HG02852 (cell line): ENCODE measurements at regions not wholly inside any gene's neighbourhood (a gene's known extent, or its start where the extent isn't known, plus 50 kb on each side); places are given as distances from the start of the nearest gene placed in this dataset.

ENCODE experiments used
- ATAC-seq: cut with Tn5 transposase; IDR thresholded peaks from one replicate; pipeline ENCODE4 v1.9.1; 2021; ENCODE audit warnings: mild to moderate bottlenecking, moderate library complexity; ENCODE audit not compliant: unreplicated experiment

DNA sequence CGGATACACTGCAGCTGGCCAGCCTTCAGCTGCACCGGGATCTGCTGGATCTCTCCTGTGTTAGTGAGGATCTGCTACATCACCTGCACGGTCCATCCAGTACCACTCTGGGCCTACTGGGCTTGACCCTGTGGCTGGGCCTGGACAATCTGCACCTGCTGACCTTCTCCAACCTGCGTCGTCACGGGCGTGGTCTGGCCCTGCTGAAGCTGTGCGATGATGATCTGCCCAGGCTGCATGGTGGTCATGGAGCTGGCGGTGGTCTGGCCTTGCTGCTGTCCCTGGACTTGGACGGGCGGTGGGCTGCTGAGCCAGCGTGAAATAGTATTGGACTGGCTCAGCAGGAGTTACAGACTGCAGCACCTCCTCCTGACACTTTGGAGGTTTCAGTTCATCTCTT lies 137.1 kb upstream of the GAS1 start:
- no peak for ATAC-seq

GRCh38 chr9:87085073-87085472 lies 137.8 kb upstream of the GAS1 start:
- ATAC-seq, result no peak

GRCh38 chr9:87085521-87085920 lies 138.2 kb upstream of the GAS1 start:
- no peak for ATAC-seq

DNA sequence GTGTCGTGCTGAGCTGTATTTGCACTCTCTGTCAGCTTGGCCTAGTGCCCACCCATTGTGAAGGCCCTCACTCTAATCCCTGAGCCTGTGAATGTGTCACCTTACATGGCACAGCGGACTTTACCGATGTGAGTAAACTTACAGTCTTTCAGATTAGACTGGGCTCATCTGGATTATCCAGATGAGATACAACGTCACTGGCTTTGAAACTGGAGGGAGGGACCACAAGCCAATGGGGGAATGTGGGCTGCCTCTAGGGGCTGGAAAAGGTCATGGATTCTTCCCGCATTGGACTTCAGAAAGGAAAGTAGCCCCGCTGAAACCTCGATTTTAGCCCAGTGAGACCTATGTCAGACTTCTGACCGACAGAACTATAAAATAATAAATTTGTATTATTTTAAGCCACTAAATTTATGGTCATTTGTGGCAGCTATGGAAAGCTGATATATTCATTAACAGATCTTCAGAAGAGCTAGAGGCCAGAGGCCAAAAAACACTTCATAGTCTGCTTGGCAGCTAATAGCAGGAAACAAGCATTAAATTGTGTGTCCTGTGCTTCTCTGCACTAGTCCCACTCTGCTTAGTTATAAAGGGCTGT lies 139.0 kb upstream of the GAS1 start:
- no peak for ATAC-seq

GRCh38 chr9:87087197-87087596 lies 139.9 kb upstream of the GAS1 start:
- ATAC-seq, result no peak

- no peak for ATAC-seq
These were observed 140.9 kb upstream of the GAS1 start for GRCh38 chr9:87088192-87088591.

DNA sequence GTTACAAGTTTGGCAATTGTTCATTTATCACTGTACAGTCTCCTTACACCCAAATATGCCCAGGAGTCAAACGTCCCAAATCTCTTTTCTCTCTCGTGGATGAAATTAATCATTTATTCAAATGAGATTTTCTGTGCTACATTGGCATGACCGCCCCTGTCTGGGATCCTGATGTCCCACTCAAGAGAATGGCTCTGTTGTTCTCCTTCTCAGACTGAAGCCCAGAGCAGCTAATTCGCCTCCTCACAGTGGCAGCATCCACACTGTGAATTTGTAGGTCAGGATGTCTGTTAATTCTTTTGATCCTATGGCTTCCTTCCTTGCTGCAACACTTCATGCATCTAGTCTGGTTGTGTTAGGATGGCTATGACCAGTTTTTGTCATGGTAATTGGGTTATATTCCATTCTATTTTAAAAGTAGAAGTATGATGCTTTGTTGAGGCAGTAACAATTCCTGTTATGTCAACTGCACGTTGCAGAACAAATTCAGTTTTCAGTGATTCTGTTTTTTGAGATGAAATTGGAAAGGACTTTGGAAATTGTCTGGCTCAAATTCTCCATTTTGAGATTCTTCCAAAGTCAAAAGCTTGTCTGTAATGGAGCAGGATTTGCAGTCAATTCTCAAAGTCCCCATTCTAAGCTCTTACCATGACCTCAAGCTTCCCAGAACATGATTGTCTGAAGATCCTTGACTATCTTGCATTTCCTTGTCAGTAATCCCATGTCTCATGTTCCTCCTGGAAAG lies 141.5 kb upstream of the GAS1 start:
- no peak for ATAC-seq

GRCh38 chr9:87089506-87089905 lies 142.2 kb upstream of the GAS1 start:
- ATAC-seq, result no peak

DNA sequence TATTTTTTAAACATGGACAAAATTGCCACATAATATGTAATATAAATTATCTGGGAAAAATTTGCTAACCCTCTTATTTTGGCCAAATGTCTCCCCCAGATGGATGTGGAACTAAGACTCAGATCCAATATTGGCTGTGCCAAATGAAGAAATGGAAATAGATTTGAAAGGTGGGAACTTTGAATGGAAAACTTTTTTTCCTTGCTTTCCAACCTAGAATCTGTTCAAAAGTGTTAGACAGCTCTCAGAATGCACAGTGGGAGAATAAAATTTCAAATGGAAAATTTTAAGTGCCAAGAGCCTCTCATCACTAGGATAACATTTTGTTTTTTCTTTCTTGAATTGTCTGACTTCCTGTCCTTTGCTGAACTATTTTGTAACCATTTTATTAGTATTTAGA lies 142.6 kb upstream of the GAS1 start:
- ATAC-seq, result no peak

DNA sequence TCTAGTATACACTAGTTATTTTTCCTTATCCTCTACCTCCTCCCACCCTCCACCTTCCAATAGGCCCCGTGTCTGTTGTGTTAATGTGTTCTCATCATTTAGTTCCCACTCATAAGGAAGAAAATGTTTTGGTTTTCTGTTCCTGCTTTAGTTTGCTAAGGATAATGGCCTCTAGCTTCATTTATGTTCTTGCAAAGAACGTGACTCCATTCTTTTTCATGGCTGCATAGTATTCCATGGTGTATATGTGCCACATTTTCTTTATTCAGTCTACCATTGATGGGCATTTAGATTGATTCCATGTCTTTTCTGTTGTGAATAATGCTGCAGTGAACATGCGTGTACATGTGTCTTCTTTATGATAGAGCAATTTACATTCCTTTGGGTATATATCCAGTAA lies 146.5 kb upstream of the GAS1 start:
- no peak for ATAC-seq

GRCh38 chr9:87095951-87096350 lies 148.6 kb upstream of the GAS1 start:
- no peak for ATAC-seq

- ATAC-seq, result no peak
These were observed 149.2 kb upstream of the GAS1 start for GRCh38 chr9:87096506-87096905.

DNA sequence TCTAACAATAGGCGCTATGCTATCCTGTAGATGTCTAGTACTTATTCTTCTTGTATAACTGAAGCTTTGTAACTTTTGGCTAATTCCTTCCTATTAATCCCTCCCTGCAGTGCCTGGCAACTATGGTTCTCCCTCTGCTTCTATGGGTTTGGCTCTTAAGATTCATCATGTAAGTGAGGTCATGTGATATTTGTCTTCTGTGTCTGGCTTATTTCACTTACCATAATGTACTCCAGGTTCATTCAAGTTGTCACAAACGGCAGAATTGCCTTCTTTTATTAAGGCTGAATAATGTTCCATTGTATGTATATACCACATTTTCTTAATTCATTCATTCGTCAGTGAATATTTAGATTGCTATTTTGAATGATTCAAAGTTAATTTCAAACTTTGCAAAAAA lies 149.9 kb upstream of the GAS1 start:
- ATAC-seq, result no peak

- ATAC-seq, result no peak
These were observed 152.1 kb upstream of the GAS1 start for GRCh38 chr9:87099407-87099806.

DNA sequence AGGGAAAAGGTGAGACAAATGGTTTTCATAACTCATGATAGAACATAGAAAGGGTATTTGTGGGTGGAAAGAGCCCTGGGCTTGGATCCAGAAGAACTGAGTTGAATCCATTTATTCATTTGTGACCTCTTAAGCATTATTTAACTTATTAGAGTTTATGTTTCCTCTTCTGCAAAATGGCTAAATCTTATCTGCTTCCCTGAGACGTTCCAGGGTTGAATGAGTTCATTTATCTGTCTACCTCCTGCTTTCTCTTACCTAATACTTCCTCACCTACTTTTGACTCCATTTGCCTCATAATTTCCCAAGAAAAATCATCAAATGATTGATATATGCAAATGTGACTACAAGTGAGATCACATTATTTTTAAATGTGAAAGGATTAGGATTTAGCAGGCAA lies 152.7 kb upstream of the GAS1 start:
- ATAC-seq, result no peak

- ATAC-seq, result no peak
These were observed 154.8 kb upstream of the GAS1 start for GRCh38 chr9:87102126-87102525.

GRCh38 chr9:87107072-87107471 lies 159.8 kb upstream of the GAS1 start:
- ATAC-seq, result no peak

GRCh38 chr9:87108661-87109060 lies 161.4 kb upstream of the GAS1 start:
- ATAC-seq, result no peak

DNA sequence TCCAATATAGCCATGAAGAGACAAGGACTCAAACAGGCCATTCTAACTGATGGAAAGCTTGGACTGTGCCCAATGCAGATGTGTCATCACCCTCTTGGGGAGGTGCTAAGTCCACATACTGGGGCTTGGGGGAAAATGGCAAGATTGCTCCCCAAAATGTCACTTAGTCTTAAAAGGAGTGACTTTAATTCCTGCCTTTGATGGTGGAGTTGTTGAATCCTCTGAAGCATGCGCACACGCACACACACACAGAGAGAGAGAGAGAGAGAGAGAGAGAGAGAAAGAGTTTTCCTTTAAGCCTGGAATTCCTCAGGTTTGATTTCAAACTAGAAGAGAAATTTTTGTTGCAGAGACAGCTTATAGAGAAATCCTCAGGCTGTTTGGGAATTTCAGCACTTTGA lies 161.9 kb upstream of the GAS1 start:
- no peak for ATAC-seq

DNA sequence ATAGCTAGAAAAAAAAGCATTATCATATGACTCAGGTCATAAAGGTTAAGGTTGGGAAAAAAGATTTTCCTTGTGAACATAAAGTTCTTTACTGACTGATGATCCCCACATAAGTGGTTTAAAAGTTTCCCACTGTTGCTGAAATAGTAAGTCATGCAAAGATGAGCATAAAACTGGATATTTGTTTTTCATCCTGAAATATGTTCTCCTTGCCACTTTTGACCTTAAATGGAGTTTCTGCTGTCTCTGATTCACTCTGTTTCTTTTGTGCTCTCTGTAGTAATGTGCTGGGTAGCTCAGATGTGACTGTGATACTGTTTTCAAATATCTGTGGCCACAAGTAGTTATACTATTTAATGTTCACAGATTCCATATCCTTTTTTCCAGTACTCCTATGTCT lies 162.5 kb upstream of the GAS1 start:
- ATAC-seq, result no peak

DNA sequence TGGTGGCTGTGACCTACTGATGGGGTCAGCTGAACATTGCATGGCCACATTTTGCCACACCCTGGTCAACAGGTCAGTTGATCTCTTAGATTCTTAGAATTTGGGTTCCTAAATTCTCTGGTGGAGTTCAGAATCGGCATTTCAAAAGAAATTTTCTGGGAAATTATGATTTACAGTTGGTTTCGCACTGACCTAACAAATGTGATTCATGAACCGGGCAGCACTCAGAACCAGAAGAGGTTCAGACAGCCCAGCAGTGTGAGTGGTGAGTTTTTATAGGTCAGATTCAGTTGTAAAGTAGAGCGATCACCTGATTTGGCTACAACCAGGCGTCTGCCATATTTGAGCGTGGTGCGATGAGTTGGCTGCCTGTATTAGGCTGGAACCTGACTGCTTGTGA lies 163.7 kb upstream of the GAS1 start:
- no peak for ATAC-seq

- no peak for ATAC-seq
These were observed 165.3 kb upstream of the GAS1 start for GRCh38 chr9:87112656-87113055.

DNA sequence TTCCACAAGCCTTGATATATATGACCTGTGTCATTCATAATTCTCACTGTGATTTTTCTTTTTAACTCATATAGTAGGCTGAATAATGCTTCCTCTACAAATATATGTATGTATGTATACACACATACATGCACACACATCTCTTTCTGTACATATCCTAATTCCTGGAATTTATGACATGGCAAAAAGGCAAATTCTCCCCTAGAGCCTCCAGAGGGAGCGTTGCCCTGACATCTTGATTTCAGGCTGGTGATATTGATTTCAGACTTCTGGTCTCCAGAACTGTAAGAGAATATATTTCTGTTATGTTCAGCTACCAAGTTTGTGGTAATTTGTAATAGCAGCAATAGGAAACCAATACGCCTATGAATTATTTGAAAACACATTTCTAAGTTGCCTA lies 166.6 kb upstream of the GAS1 start:
- ATAC-seq, result no peak
